Neuronal stem cell (in vitro differentiated cells): ENCODE measurements at regions not wholly inside any gene's neighbourhood (a gene's known extent, or its start where the extent isn't known, plus 50 kb on each side); places are given as distances from the start of the nearest gene placed in this dataset.

Source experiments
- DNase-seq: peaks from one replicate; pipeline ENCODE4 v3.0.0-alpha.2; 2013; ENCODE audit warnings: low spot score
- H2AFZ ChIP-seq: one replicate; pipeline ENCODE4 v1.6.1; 2013; ENCODE audit warnings: mild to moderate bottlenecking, low read length, inconsistent platforms
- H2AK5ac ChIP-seq: 2 replicates; pipeline ENCODE4 v1.6.1; 2013; ENCODE audit warnings: low read depth, mild to moderate bottlenecking, inconsistent platforms, low read length, moderate library complexity, mixed read lengths
- H2BK120ac ChIP-seq: 2 replicates; pipeline ENCODE4 v1.6.1; 2013; ENCODE audit warnings: low read depth, mild to moderate bottlenecking, inconsistent platforms, low read length, moderate library complexity, mixed read lengths
- H2BK12ac ChIP-seq: one replicate; pipeline ENCODE4 v1.6.1; 2013; ENCODE audit warnings: low read length, inconsistent platforms
- H2BK15ac ChIP-seq: 2 replicates; pipeline ENCODE4 v1.6.1; 2013; ENCODE audit warnings: mild to moderate bottlenecking, low read length, inconsistent platforms, mixed read lengths
- H2BK5ac ChIP-seq: one replicate; pipeline ENCODE4 v1.6.1; 2013; ENCODE audit warnings: inconsistent platforms, mild to moderate bottlenecking, low read length, moderate library complexity
- H3K14ac ChIP-seq: one replicate; pipeline ENCODE4 v1.6.1; 2013; ENCODE audit warnings: low read length, inconsistent platforms
- H3K18ac ChIP-seq: 2 replicates; pipeline ENCODE4 v1.6.1; 2013; ENCODE audit warnings: low read length, inconsistent platforms
- H3K23ac ChIP-seq: 2 replicates; pipeline ENCODE4 v1.6.1; 2013; ENCODE audit warnings: low read depth, mild to moderate bottlenecking, mixed read lengths, low read length, inconsistent platforms; ENCODE audit not compliant: poor library complexity
- H3K27ac ChIP-seq: replicated peaks from 3 replicates; pipeline ENCODE4 v1.5.1; 2013; ENCODE audit warnings: low read length, inconsistent platforms
- H3K27me3 ChIP-seq, 3 experiments: 2 replicates each; pipeline ENCODE4 v1.6.1; 2013; ENCODE audit warnings: low read length in 3 of 3, mild to moderate bottlenecking in 2 of 3, inconsistent platforms in 1 of 3, low read depth in 1 of 3, mixed read lengths in 1 of 3, moderate library complexity in 1 of 3; ENCODE audit not compliant: control insufficient read depth in 3 of 3, insufficient read depth in 3 of 3
- H3K36me3 ChIP-seq, 2 donors: replicated peaks in 1 of 2; 2 replicates each; pipeline ENCODE4 v1.6.1; 2013; ENCODE audit warnings: low read length in 2 of 2; ENCODE audit not compliant: control insufficient read depth in 2 of 2, insufficient read depth in 2 of 2
- H3K4ac ChIP-seq: 2 replicates; pipeline ENCODE4 v1.6.1; 2013; ENCODE audit warnings: inconsistent platforms, mild to moderate bottlenecking, low read length, moderate library complexity
- H3K4me1 ChIP-seq, 2 donors: 1 replicate in 1 of 2; 2 replicates in 1 of 2; pipeline ENCODE4 v1.6.1; 2013; ENCODE audit warnings: low read length in 2 of 2, low read depth in 1 of 2; ENCODE audit not compliant: control insufficient read depth in 2 of 2, insufficient read depth in 1 of 2
- H3K4me2 ChIP-seq: one replicate; pipeline ENCODE4 v1.6.1; 2013; ENCODE audit warnings: mild to moderate bottlenecking, low read length, inconsistent platforms; ENCODE audit not compliant: insufficient read depth, poor library complexity, severe bottlenecking
- H3K4me3 ChIP-seq, 2 donors: 2 replicates each; pipeline ENCODE4 v1.5.1; 2013; ENCODE audit warnings: low read length in 2 of 2, mild to moderate bottlenecking in 2 of 2, inconsistent platforms in 1 of 2, moderate library complexity in 1 of 2
- H3K79me1 ChIP-seq: one replicate; pipeline ENCODE4 v1.6.1; 2013; ENCODE audit warnings: low read depth, mild to moderate bottlenecking, inconsistent platforms, low read length, moderate library complexity
- H3K9ac ChIP-seq: one replicate; pipeline ENCODE4 v1.6.1; 2013; ENCODE audit warnings: mild to moderate bottlenecking, low read depth, low read length, inconsistent platforms; ENCODE audit not compliant: poor library complexity
- H3K9me3 ChIP-seq, 2 donors: replicated peaks in 1 of 2; 2 replicates each; pipeline versions ENCODE3 to v1.6.1; 2013; ENCODE audit warnings: low read length in 2 of 2, mild to moderate bottlenecking in 2 of 2, inconsistent platforms in 1 of 2, low read depth in 1 of 2, mixed read lengths in 1 of 2, moderate library complexity in 1 of 2; ENCODE audit not compliant: control insufficient read depth in 2 of 2, insufficient read depth in 1 of 2
- H4K8ac ChIP-seq: one replicate; pipeline ENCODE4 v1.6.1; 2013; ENCODE audit warnings: low read depth, mild to moderate bottlenecking, inconsistent platforms, low read length, moderate library complexity
- H4K91ac ChIP-seq: one replicate; pipeline ENCODE4 v1.6.1; 2013; ENCODE audit warnings: low read length, low read depth, mild to moderate bottlenecking, inconsistent platforms; ENCODE audit not compliant: poor library complexity
- WGBS, 2 donors: extraction: QIAGEN DNeasy Blood & Tissue Kit; methylation state at CpG; one replicate each; pipeline ENCODE4 v1.1.7; 2013; ENCODE audit warnings: missing lambda C conversion rate in 2 of 2, mixed read lengths in 1 of 2; ENCODE audit not compliant: insufficient read length in 2 of 2, insufficient replicate concordance in 1 of 2; ENCODE audit errors: extremely low coverage in 2 of 2; 5-methylcytosine and 5-hydroxymethylcytosine counted together

DNA sequence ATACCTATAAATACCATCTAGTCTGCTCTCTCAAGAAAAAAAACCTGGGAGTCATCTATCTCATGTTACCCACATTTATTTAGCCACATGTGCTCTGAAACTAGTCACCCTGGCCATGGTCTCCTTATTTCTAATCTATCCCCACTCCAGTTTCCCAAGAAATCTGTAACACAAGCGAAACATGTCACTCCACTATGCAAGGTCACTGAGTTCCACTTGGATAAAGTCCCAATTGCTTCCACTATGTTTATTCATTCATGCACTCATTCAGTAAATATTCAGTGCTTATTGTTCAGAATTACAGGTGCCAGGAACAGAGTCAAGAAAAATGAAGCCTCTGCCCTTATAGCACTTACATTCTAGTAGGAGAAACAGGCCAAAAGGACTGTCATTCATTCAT, 369.4 kb upstream of the CYRIA start:
- no CpG with 5 or more reads among the region's 1 CpG for WGBS, 2 donors
- H3K4me2 ChIP-seq = no peak overlapping the region

GRCh38 chr2:17030047-17030446, 364.4 kb upstream of the CYRIA start:
- no peak overlapping the region for H2AFZ ChIP-seq
- no peak overlapping the region for H2AK5ac ChIP-seq
- no peak overlapping the region for H2BK15ac ChIP-seq
- H3K4ac ChIP-seq = no peak overlapping the region
- H4K91ac ChIP-seq = no peak overlapping the region
- H3K9me3 ChIP-seq = no peaks in the 10 kb centered on the region
- H4K8ac ChIP-seq = no peak overlapping the region
- H3K79me1 ChIP-seq = no peaks in the 10 kb centered on the region
- no peak overlapping the region for H3K4me3 ChIP-seq
- no peaks in the 10 kb centered on the region for H3K27me3 ChIP-seq
- no peak overlapping the region for H3K9ac ChIP-seq
- H3K18ac ChIP-seq = no peak overlapping the region
- no peak for DNase-seq
- H3K27ac ChIP-seq = no peak overlapping the region
- no peak overlapping the region for H3K23ac ChIP-seq
- no peak overlapping the region for H2BK120ac ChIP-seq
- WGBS, 2 donors = no CpG with 5 or more reads among the region's 2 CpGs
- no peaks in the 10 kb centered on the region for H3K36me3 ChIP-seq
- H3K4me1 ChIP-seq = no peaks in the 10 kb centered on the region
- H3K14ac ChIP-seq = no peak overlapping the region
- no peak overlapping the region for H2BK12ac ChIP-seq
- no peak overlapping the region for H2BK5ac ChIP-seq
- no peak overlapping the region for H3K4me2 ChIP-seq

More for the DNA sequence above, 369.4 kb upstream of the CYRIA start:
- Histone ChIP-seq H3K4me3 (no peak overlapping the region), H4K8ac (no peak overlapping the region), H2BK15ac (no peak overlapping the region), H3K4me1 (no peaks in the 10 kb centered on the region), H2AFZ (no peak overlapping the region), H3K23ac (no peak overlapping the region), H2BK5ac (no peak overlapping the region), H4K91ac (no peak overlapping the region), H2BK12ac (no peak overlapping the region), H3K27ac (no peak overlapping the region), H3K36me3 (no peaks in the 10 kb centered on the region), H2AK5ac (no peak overlapping the region), H3K9ac (no peak overlapping the region), H3K9me3 (no peaks in the 10 kb centered on the region), H3K14ac (no peak overlapping the region), H2BK120ac (no peak overlapping the region), H3K4ac (no peak overlapping the region), H3K79me1 (no peaks in the 10 kb centered on the region), H3K27me3 (no peaks in the 10 kb centered on the region), H3K18ac (no peak overlapping the region)
- no peak for DNase-seq

GRCh38 chr2:17012297-17012696, 346.7 kb upstream of the CYRIA start:
- Histone ChIP-seq H3K9ac (no peak overlapping the region), H3K9me3 (no peaks in the 10 kb centered on the region), H4K8ac (no peak overlapping the region), H2BK15ac (no peak overlapping the region), H3K27ac (no peak overlapping the region), H3K23ac (no peak overlapping the region), H2AFZ (no peak overlapping the region), H4K91ac (no peak overlapping the region), H2AK5ac (no peak overlapping the region), H2BK120ac (no peak overlapping the region), H3K36me3 (no peaks in the 10 kb centered on the region), H3K4me3 (no peak overlapping the region), H2BK5ac (no peak overlapping the region), H3K4ac (no peak overlapping the region), H3K79me1 (no peaks in the 10 kb centered on the region), H3K4me2 (no peak overlapping the region), H3K18ac (no peak overlapping the region), H3K4me1 (no peaks in the 10 kb centered on the region), H3K27me3 (no peaks in the 10 kb centered on the region), H3K14ac (no peak overlapping the region), H2BK12ac (no peak overlapping the region)
- DNase-seq = no peak
- WGBS, 2 donors = no CpG with 5 or more reads among the region's 3 CpGs

DNA sequence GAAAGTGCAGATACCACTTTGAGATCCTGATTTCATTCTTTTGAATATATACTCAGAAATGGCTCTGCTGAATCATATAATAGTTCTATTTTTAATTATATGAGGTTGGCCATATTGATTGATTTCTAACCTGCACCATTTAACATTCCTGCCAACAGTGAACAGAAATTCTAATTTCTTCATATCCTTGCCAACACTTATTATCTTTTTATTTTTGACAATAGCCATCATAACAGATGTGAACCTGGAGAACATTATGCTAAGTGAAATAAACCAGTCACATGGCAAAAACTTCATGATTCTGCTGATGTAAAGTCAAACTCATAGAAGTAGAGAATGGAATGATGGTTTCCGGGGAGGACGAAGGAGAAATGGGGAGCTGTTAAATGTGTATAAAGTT, 344.5 kb upstream of the CYRIA start:
- H3K14ac ChIP-seq = no peak overlapping the region
- H3K4me1 ChIP-seq = no peaks in the 10 kb centered on the region
- no peak overlapping the region for H3K4me2 ChIP-seq
- H3K27me3 ChIP-seq = no peaks in the 10 kb centered on the region
- DNase-seq = no peak
- H2AK5ac ChIP-seq = no peak overlapping the region
- H2BK5ac ChIP-seq = no peak overlapping the region
- H2BK120ac ChIP-seq = no peak overlapping the region
- H4K91ac ChIP-seq = no peak overlapping the region
- H3K18ac ChIP-seq = no peak overlapping the region
- no peak overlapping the region for H3K4me3 ChIP-seq
- H3K23ac ChIP-seq = no peak overlapping the region
- H3K27ac ChIP-seq = no peak overlapping the region
- no peaks in the 10 kb centered on the region for H3K9me3 ChIP-seq
- H3K9ac ChIP-seq = no peak overlapping the region
- H2BK12ac ChIP-seq = no peak overlapping the region
- no peak overlapping the region for H2BK15ac ChIP-seq
- WGBS, 2 donors = no CpG with 5 or more reads among the region's 2 CpGs
- H3K79me1 ChIP-seq = no peaks in the 10 kb centered on the region
- no peak overlapping the region for H2AFZ ChIP-seq
- no peaks in the 10 kb centered on the region for H3K36me3 ChIP-seq
- H3K4ac ChIP-seq = no peak overlapping the region
- no peak overlapping the region for H4K8ac ChIP-seq
